ENCODE measurements at regions not wholly inside any gene's neighbourhood (a gene's known extent, or its start where the extent isn't known, plus 50 kb on each side); places are given as distances from the start of the nearest gene placed in this dataset.

GRCh38 chr6:88368071-88368787, 202.1 kb upstream of the CNR1 start:
- Histone ChIP-seq H3K4me1 (ENCODE audit: insufficient read depth) (no peaks in the 10 kb centered on the region), H3K9me2 (ENCODE audit: insufficient read depth) (peaks cover 17% of the 10 kb centered on the region), H3K79me2 (replicated peaks; ENCODE audit: insufficient read depth) (no peaks in the 10 kb centered on the region), H3K36me3 (ENCODE audit: insufficient read depth) (no peaks in the 10 kb centered on the region), H3K27me3 (ENCODE audit: insufficient read depth) (no peaks in the 10 kb centered on the region), H3F3A (replicated peaks; ENCODE audit: low read depth) (no peaks in the 10 kb centered on the region), H3K4me2 (no peak overlapping the region), H2AFZ (no peak overlapping the region), H3K27ac (ENCODE audit: low read depth) (no peak overlapping the region), H4K20me1 (replicated peaks; ENCODE audit: insufficient read depth) (no peaks in the 10 kb centered on the region), H3K4me3 (no peak overlapping the region)
- H3K27ac Mint-ChIP-seq: no peak overlapping the region
- no peak overlapping the region for H3K4me3 Mint-ChIP-seq
- ATAC-seq: no peak
- H3K36me3 Mint-ChIP-seq (ENCODE audit: low read depth): no peaks in the 10 kb centered on the region
- DNase-seq (ENCODE audit: low spot score): no peak
- no peaks in the 10 kb centered on the region for H3K4me1 Mint-ChIP-seq
- no peaks in the 10 kb centered on the region; the same call in 2 of the 3 replicates for H3K9me3 Mint-ChIP-seq
- H3K27me3 Mint-ChIP-seq (ENCODE audit: insufficient read depth, low read depth, poor library complexity): peaks cover 7% of the 10 kb centered on the region
- TF ChIP-seq ETS1 (IDR thresholded peaks at IDR 0.05) (no peak), ZNF331 (CRISPR knock-in tag; IDR thresholded peaks at IDR 0.05; ENCODE audit: low read depth) (no peak), NANOG (IDR thresholded peaks at IDR 0.05; ENCODE audit: borderline replicate concordance) (no peak), CTCF (conservative IDR thresholded peaks at IDR 0.05; ENCODE audit: low read depth in 2 of 2) (no peak), STAT1 (IDR thresholded peaks at IDR 0.05; ENCODE audit: unreplicated experiment) (no peak), ZNF114 (CRISPR knock-in tag; IDR thresholded peaks at IDR 0.05) (no peak), ZNF462 (CRISPR knock-in tag; IDR thresholded peaks at IDR 0.05) (no peak), CREB1 (CRISPR knock-in tag; IDR thresholded peaks at IDR 0.05; ENCODE audit: low read depth) (no peak), REST (IDR thresholded peaks at IDR 0.05; ENCODE audit: unreplicated experiment) (no peak), POLR2AphosphoS5 (IDR thresholded peaks at IDR 0.05; ENCODE audit: low read depth) (no peak), JUNB (IDR thresholded peaks at IDR 0.05; ENCODE audit: unreplicated experiment) (no peak), EZH2 (IDR thresholded peaks at IDR 0.05; ENCODE audit: low read depth, unreplicated experiment) (no peak), EZH2phosphoT487 (IDR thresholded peaks at IDR 0.05; ENCODE audit: unreplicated experiment) (no peak)
